ENCODE measurements at regions not wholly inside any gene's neighbourhood (a gene's known extent, or its start where the extent isn't known, plus 50 kb on each side); places are given as distances from the start of the nearest gene placed in this dataset.

GRCh38 chr12:127957001-127957660 lies 309.8 kb upstream of the TMEM132C start:
- H3K27me3 ChIP-seq = no peaks in the 10 kb centered on the region
- H3K4me1 ChIP-seq = no peaks in the 10 kb centered on the region
- intact Hi-C loops (cut with DNase I) = no loop called here
- WGBS = 85% methylated on average over 5 of the region's 5 CpGs
- no peaks in the 10 kb centered on the region for H3K36me3 ChIP-seq
- no peak overlapping the region for H3K27ac ChIP-seq (replicated peaks in 1 of 4)
- H3K4me3 ChIP-seq = no peak overlapping the region
- DNase-seq (ENCODE audit: extremely low spot score) = no peak
- TF ChIP-seq CTCF (IDR thresholded peaks at IDR 0.05) (no peak), POLR2AphosphoS5 (IDR thresholded peaks at IDR 0.05) (no peak), POLR2A (IDR thresholded peaks at IDR 0.05; ENCODE audit: low read depth) (no peak), EP300 (IDR thresholded peaks at IDR 0.05) (no peak)
- H3K9me3 ChIP-seq = no peaks in the 10 kb centered on the region

- H3K9me3 ChIP-seq = peaks cover 0 to 7% (median 2%) of the 10 kb centered on the region in 4 donors
- no peak overlapping the region for H3K4me3 ChIP-seq
- 69% methylated on average over 5 of the region's 5 CpGs for WGBS
- TF ChIP-seq POLR2A (IDR thresholded peaks at IDR 0.05; ENCODE audit: low read depth) (no peak), EP300 (IDR thresholded peaks at IDR 0.05) (no peak)
- no peaks in the 10 kb centered on the region for H3K4me1 ChIP-seq
- intact Hi-C loops (cut with DNase I) = no loop called here
- DNase-seq (ENCODE audit: extremely low spot score) = no peak
- H3K27ac ChIP-seq (replicated peaks in 1 of 4) = no peak overlapping the region
- no peaks in the 10 kb centered on the region for H3K36me3 ChIP-seq
- H3K27me3 ChIP-seq = no peaks in the 10 kb centered on the region
Observed at GRCh38 chr12:127962303-127962702, 304.7 kb upstream of the TMEM132C start.

DNA sequence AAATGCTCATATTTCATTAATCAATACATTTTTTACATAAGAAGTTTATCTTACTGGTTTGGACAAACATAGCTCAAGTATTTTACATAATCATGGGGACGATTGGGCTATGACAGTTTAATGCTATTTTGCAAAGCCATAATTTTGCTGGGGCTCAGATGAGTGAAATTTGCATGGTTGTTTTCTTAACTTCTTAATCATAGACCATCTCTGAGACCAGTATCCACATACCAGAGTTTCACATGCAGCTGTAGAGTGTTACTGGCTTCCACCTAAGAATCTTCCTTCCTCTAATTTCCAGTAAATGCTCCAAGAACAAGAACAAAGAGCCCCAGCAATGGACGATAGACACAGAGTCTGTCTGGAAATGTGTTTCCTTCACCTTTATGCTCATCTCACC lies 303.0 kb upstream of the TMEM132C start:
- H3K36me3 ChIP-seq = no peaks in the 10 kb centered on the region
- peaks cover 0 to 7% (median 2%) of the 10 kb centered on the region in 4 donors for H3K9me3 ChIP-seq
- no peak overlapping the region for H3K4me3 ChIP-seq
- TF ChIP-seq EP300 (IDR thresholded peaks at IDR 0.05) = no peak
- TF ChIP-seq CTCF (IDR thresholded peaks at IDR 0.05) = no peak
- TF ChIP-seq POLR2A (IDR thresholded peaks at IDR 0.05; ENCODE audit: low read depth) = no peak
- TF ChIP-seq POLR2AphosphoS5 (IDR thresholded peaks at IDR 0.05) = no peak
- H3K27me3 ChIP-seq = no peaks in the 10 kb centered on the region
- WGBS = 52% methylated on average over 2 of the region's 2 CpGs
- H3K4me1 ChIP-seq = no peaks in the 10 kb centered on the region
- DNase-seq (ENCODE audit: extremely low spot score) = no peak
- intact Hi-C loops (cut with DNase I) = no loop called here
- H3K27ac ChIP-seq (replicated peaks in 1 of 4) = no peak overlapping the region

GRCh38 chr12:127964717-127965116 lies 302.3 kb upstream of the TMEM132C start:
- 64% methylated on average over 3 of the region's 3 CpGs for WGBS
- H3K9me3 ChIP-seq = peaks cover 0 to 7% (median 2%) of the 10 kb centered on the region in 4 donors
- no peak overlapping the region for H3K4me3 ChIP-seq
- H3K27ac ChIP-seq (replicated peaks in 1 of 4) = no peak overlapping the region
- no peaks in the 10 kb centered on the region for H3K27me3 ChIP-seq
- TF ChIP-seq EP300 (IDR thresholded peaks at IDR 0.05) (no peak), POLR2A (IDR thresholded peaks at IDR 0.05; ENCODE audit: low read depth) (no peak), CTCF (IDR thresholded peaks at IDR 0.05) (no peak), POLR2AphosphoS5 (IDR thresholded peaks at IDR 0.05) (no peak)
- intact Hi-C loops (cut with DNase I) = no loop called here
- DNase-seq (ENCODE audit: extremely low spot score) = no peak
- H3K36me3 ChIP-seq = no peaks in the 10 kb centered on the region
- H3K4me1 ChIP-seq = no peaks in the 10 kb centered on the region

GRCh38 chr12:127966331-127966730 lies 300.6 kb upstream of the TMEM132C start:
- no peak for TF ChIP-seq POLR2AphosphoS5 (IDR thresholded peaks at IDR 0.05)
- TF ChIP-seq POLR2A (IDR thresholded peaks at IDR 0.05; ENCODE audit: low read depth) = no peak
- no peak for TF ChIP-seq CTCF (IDR thresholded peaks at IDR 0.05)
- TF ChIP-seq EP300 (IDR thresholded peaks at IDR 0.05) = no peak
- H3K4me1 ChIP-seq = no peaks in the 10 kb centered on the region
- 90% methylated on average over 1 of the region's 1 CpG for WGBS

More at GRCh38 chr12:127966331-127966730, 300.6 kb upstream of the TMEM132C start:
- intact Hi-C loops (cut with DNase I) = no loop called here
- no peak overlapping the region for H3K4me3 ChIP-seq
- peaks cover 0 to 7% (median 2%) of the 10 kb centered on the region in 4 donors for H3K9me3 ChIP-seq
- H3K27me3 ChIP-seq = no peaks in the 10 kb centered on the region
- H3K36me3 ChIP-seq = no peaks in the 10 kb centered on the region
- no peak for DNase-seq (ENCODE audit: extremely low spot score)
- no peak overlapping the region for H3K27ac ChIP-seq (replicated peaks in 1 of 4)
